GM19025 (cell line): ENCODE measurements at regions not wholly inside any gene's neighbourhood (a gene's known extent, or its start where the extent isn't known, plus 50 kb on each side); places are given as distances from the start of the nearest gene placed in this dataset.

Experiments used
- ATAC-seq: cut with Tn5 transposase; IDR thresholded peaks from one replicate; pipeline ENCODE4 v1.9.1; 2021; ENCODE audit warnings: mild to moderate bottlenecking, low read depth, moderate library complexity; ENCODE audit not compliant: unreplicated experiment

DNA sequence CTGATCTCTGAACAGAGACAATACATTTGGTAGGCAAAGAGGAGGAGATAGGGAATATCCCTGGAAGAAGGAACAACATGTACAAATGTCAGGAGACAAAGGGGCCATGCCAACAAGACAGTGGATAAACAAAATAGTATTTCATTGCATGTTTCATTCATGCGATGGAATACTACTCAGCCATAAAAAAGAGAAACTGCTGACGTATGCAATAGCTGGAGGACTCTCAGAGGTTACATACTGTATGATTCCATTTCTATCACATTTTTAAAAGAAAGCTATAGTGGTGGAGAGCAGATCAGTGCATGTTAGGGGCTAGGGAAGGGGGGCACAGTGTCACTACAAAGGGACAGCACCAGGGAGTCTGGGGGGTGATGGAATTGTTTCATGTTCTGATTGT is 572.9 kb upstream of the CADM1 start:
- no peak for ATAC-seq

DNA sequence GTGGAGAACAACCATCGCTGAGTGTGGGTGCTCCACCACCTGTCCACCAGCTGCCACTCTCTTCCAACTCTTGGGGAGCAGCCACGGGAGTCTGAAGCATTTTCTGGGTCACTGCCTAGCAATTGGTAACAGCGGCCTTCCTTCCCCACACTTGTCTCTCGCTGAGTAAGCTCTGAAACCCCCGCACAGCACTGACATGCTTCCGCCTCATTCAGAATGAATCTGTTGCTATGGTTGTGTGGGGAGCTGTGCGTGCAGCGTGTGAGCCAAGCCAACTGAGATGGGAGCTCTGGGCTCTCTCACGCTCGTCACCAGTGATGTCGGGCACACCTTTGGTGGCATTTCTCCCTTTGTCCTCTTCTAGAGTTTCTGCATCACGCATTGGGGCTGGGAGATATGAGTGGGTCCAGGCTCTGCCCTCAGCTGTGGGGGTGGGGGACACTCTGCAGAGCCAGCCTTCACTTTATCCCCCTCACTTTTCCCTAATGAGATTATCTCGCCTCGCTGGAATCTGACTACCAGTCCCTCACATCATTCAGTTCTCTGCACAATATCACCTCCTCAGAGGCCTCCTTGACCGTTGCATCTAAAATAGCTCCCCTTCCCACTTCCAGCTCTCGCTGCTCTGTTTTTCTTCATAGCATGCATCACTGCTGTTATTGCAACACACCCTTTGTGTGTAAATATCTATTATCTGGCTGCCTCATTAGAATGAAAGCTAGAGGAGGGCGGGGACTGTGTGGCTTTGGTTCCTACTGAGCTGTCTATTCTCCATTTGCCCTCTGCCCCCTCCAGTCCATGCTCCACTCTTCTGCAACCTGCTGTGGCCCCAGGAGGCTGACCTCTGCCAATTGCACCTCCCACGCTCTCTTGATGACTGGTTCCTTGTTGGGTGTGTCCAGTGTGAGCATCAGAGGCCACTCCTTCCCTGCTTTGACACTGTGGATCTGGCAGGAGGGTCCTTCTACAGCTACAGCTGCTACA is 569.9 kb upstream of the CADM1 start:
- peak; percentile 89 for ATAC-seq

DNA sequence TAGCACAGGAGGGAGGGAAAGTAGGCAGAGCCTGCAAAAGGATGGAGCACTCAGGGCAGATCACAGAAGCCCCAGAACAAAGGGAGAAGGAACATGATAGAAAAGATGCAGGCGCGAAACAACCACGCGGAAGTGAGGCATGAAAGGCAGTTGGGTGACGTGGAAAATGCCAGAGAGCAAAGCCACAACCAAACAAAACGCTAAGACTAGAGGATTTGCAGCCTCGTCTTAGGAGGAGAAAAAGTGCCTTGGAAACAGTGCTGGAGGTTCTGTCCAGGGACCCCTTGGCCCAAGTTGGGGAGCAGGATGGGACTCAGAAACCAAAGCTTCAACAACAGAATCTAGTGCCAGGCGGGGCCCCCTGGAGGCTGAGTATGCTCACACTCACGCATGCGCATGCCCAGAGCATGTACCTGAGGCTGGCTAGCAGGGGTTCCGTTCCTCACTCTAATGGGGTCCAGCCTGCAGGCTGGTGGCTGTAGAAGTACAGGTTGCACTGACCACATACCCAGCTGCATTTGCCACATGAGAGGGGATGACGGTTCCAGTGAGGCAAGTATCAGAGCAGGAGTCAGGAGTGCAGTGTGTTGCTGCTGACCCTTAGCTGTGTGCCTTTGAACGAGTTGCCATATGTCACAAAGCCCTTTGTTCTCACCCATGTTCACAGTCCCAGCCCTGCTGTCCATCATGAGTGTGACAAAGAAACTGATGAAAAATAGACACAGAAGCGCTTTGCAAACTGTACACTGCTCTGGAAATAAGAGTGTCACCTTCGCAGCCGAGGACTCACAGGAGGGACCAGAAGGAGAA is 568.6 kb upstream of the CADM1 start:
- ATAC-seq = no peak

DNA sequence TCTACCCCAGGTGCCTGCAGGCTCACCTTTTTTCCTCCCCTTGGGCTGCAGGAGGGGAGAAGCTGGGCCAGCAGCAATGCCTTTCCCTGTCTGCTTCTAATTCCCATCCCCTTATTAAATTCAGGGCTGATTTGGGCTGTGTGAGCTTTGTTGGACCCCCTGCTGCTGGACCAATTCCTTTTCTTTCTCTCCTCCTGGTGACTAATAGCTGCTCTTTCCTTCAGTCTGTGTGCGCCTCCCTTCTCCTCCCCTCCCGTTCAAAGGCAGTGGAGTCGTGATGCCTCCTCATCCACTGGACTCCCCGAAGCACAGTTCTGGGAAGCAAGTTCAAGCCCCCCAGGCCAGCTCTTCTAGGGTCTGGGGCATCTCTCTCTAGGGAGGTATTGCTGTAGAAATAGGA is 567.9 kb upstream of the CADM1 start:
- no peak for ATAC-seq

DNA sequence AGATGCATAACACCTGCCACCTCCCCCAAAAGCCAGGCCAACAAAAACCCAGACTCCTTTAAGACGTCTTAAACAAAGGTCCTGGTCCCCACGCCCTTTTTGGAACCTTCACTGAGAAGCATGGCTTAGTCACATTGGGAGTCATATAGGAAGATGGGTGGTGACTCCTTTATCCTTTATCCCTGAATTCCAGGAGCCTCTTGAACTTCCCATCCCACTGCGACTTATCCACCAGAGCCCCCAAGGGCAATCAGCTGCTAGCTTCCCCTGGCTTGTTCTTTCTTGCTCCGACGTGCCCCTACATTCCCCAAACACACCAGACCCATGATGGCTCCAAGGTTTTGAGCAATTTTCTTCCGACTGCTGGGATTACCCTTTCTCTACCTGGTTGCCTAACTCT is 567.0 kb upstream of the CADM1 start:
- ATAC-seq = no peak

DNA sequence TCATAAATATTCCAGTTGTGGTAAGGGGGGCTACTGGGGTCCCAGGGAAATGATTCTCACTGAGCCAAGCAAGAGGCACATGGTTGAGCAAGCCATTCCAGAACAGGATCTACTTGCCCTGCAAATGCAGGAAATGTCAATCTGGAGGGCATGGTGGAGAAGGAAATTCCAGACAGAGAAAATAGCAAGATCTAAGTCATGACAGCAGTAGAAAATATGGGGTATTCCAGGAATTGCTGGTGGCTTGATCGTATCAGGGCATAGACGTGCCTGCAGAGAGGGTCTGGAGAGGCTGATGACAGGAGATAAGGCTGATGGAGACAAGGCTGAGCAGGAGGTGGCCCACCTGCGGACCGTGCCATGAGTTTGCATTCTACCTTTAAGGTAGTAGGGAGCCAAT is 566.3 kb upstream of the CADM1 start:
- ATAC-seq = no peak

DNA sequence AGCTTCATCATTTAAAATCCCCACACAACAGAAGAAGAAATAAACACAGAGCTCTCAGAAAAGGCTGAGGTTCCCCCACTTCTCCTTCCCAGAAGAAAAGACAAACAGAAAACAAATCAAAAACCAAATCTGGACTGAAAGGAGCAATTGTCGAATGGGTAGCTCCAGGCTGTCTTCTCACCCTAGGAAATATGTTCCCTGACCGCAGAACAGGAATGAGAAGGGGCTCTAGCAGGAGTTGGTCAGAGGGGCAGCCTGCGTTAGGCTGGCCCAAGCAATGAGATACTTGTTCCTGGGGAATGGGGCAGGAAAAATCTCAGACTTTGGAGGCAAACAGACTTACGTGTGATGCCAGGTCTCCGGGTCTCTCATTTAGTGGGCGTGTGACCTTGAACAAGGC is 562.6 kb upstream of the CADM1 start:
- ATAC-seq = no peak

DNA sequence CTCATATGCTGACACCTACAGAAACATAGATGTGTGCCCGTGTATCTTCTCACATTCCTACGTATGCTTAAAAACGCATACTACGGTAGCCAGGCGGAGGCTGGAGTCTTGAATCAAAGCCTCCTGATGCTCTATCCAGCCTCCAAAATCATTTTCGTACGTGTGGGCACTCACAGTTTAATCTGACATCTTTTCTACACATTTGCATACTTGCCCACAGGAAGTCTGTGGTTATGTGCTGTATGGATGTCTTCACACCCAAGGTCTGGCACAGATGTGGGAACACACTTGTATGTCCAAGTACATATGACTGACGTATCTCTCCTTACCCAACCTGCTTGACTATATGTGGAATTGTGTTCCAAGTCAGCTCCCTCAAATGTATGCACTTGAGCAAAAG is 561.8 kb upstream of the CADM1 start:
- no peak for ATAC-seq

DNA sequence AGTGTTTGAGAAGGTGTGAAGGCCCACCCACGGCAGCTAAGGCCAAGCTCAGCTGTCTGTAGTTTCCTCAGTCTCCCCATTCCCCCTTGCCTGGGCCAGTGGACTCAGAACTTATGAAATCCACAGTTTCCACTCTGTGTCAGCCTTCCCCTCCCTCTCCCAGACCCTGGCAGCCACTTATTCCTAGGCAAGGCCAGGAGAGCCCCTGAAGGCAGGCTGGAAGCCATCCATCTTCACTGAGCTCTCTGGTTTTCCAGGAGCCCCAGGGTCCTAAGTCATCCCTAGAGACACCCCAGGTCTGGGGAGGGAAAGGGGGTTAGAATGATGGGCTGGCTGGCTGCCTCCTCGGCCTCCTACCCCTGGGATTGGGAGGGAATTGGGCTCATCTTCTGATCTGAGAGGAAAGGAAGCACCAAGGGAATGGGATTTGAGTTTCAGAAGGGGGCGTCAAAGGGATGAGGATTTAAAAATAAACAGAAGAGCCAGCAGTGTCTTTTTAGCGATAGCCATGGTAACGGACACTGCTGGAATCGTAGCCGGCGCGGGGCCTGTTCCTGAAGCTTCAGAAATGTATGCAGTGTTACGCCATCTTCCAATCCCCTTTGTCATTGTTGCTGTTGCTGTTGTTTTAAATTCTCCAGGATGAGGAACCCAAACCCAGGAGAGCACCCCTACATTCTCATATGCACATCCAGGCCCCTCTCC is 561.1 kb upstream of the CADM1 start:
- no peak for ATAC-seq

DNA sequence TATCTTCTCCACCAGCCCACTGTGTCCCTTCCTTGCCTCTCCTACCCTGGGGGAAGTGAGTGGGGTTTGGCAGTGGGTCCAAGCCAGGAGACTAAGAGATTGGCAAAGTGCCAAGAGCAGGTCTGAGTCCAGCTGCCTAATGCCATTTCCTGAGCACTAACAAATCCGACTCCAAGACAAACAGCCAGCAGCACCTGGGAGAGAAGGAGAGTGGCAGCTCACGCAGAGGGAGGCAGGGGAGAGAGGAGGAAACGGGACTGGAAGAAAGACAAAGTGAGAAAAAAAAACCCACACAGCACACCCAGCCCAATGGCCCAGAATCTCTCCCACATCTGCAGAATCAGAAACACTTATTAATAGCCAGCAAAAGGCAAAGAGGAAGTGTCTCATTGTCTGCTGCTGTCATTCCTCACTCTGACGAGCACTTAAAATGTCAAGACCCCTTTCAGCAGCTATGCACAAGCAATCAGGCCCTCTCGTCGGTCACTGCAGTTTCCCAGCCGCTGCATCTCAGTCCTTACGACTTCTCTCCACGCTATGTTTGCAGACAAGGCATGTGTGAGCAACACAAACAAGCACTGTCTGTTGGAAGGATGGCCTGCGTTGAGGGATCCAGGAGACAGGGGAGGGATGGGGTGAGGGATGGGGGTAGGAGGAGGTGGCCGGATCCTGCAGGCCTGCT is 558.4 kb upstream of the CADM1 start:
- ATAC-seq = no peak

DNA sequence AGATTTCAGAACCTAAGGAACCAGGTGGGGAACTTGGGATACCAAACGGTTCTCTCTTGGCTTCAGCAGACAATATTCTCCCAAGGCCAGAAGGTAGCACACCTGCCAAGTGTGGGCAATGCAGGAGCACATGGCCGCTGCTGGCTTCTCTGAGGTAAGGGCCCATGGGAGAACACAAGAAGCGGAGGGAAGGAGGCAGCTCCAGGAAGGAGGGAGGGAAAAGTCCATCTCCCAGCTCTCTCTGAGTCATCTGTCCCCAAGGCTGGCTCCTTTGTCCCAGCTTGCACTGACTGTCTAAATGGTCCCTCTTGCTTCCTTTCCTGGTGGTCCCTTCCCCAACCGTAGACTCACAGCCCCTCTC is 557.9 kb upstream of the CADM1 start:
- ATAC-seq = no peak

DNA sequence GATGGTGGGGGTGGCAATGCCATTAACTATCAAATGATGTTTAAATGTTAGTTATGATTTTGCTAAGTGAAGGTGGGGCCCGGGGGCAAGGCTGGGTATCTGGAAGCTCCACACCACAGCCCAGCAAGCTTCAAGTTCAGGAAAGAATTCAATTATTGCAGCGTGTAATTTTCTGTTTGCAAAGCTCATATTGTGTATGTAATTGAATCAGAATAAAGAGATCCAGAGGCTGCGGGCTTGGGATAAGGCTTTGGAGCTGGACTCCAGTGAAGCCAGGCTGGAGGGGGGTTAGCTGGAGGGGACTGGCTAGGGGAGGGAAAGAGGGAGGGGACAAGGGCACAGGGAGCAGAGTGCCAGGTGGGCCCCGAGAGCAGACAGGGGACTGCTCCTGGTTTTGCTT is 557.1 kb upstream of the CADM1 start:
- ATAC-seq = no peak

DNA sequence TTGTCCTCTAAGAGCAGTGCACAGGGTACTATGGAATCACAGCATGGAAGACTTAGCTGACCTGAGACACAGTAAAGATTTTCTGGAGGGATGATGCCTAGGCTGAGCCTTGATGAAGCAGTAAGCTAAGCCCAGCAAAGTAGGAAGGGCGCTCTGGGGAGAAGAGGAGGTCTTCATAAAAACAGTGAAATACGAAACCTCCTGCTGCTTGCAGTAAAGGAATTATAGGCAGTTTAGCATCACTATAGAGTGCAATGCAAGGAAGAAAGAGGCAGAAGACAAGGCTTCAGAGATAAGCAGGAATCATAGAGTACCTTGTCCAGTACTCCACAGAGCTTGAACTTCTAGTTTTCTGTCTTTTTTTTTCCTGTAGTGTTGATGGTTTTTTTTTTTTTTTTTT is 555.7 kb upstream of the CADM1 start:
- ATAC-seq = no peak

DNA sequence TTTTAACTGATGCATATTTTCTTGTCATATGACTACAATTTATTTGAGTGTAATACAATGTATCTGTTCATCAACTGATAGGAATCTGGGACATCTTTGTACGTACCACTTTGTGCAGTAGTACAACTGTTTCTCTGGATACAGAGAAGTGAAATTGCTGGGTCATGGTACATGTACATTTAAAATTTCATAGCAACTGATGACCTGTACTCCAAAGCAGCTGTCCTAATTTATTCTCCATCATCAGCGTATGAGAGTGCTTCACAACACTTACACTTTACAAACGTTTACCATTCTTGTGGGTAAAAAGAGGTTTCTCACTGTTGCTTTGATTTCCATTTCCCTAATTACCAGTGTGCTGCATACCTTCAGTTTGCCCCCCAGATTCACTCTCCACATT is 552.8 kb upstream of the CADM1 start:
- no peak for ATAC-seq

DNA sequence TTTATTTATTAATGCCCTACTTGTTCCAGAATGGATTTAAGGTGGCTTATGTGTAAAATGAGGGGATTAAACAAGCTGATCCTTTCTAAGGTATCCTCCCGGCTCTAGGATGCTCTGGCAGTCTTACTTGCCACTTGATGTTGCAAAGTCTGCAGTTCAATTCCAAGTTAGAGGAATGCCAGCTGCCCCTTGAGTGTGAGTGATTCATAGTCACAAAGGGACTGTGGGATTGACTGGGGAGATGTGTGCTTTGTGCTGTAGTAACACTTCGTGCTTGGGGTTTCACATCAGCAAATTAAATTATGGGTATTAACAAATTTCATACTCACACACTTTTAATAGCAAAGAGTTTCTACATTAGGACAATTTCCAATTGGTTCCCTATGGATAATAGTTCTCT is 550.8 kb upstream of the CADM1 start:
- ATAC-seq = no peak

DNA sequence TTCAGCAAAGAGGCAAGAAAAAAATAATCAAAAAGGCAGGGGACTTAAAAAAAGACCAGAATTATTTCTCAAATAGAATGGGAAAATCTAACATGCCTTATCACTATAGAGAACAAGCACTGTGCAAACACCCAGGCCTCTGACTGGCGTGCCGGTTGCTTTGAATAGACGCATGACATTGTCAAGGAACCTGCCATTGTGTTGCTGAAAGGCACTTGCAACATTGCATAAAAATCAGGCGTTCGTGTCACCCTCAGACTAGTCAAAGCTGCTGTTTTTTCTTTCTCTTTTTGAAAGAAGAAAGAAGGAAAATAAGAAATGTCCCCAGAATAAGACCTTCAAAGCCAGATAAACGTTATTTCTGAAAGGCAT is 549.3 kb upstream of the CADM1 start:
- no peak for ATAC-seq

DNA sequence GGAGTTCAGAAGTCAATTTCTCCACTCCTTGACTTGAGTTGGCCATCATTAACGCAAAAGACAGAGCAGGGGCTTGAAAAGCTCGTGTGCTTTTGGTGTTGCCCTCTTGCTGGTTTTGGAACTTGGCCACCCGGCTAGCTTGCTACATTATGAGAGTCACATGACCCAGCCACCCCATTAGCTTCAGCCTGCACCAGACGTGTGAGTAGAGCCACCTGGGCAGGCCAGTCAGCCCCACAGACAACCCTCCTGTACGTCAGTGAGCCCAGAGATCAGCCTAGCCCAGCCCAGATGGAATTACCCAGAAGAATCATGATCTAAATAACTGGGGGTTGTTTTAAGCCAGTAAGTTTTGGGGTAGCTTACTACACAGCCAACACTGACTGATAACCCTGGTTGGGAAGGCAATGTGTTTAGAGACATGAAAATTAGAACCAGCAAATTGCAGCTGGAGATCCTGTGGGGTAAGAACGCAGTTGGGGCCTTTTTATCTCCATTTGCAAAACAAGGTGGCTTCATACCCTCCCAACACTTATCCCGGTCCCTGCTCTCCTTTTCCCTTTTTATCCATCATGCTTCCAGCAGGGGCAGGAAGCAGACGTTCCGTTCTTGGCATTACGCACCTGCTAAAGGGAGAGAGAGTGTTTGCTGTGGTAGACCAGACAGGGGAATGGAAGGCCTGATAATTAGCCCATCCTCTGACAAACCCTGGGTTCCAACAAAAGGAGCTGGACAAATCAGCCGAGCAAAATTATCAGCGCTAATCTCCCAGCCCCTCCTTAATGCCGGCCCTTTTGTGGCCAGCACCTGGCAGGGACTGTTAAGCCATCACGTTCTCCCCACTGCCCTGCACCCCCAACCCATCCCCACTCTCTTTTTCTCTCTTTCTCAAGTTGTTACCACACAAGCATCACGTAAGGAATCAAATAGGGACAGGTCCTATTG is 548.7 kb upstream of the CADM1 start:
- ATAC-seq = no peak

DNA sequence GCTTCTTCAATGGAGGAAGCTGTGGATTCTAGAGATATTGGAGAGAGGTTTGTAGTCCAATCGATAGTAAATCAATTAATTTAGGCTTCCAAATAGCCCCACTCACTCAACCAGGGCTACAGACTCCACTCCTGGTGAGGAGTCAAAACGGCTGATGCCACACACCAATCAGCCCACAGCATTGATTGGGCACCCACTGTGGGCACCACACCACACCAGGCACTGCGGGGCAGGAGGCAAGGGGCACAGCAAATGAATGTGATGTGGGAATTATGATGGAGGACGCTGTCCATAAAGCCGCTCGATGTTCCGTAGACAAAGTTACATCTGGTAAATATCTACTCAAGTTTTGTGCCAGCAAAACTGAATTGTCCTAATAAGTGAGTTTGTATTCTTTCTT is 547.3 kb upstream of the CADM1 start:
- no peak for ATAC-seq

DNA sequence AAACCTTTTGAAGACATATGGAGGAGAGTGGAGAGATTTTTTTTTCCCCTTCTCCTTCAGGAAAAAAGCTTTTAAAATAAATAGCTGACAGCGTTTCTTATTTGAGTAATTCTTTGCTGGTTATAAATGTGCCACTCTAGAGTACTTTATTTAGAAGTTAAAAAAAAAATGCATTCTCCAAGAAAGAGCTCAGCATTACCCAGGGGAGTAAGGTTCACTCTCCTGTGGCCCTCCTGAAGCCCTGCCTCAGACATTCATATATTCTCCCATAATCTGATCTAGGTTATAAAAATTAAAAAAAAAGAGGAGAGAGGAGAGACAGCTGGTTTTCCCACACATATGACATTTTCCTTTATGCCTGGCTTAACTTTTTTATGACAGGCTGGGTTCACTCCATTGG is 545.2 kb upstream of the CADM1 start:
- ATAC-seq = no peak

DNA sequence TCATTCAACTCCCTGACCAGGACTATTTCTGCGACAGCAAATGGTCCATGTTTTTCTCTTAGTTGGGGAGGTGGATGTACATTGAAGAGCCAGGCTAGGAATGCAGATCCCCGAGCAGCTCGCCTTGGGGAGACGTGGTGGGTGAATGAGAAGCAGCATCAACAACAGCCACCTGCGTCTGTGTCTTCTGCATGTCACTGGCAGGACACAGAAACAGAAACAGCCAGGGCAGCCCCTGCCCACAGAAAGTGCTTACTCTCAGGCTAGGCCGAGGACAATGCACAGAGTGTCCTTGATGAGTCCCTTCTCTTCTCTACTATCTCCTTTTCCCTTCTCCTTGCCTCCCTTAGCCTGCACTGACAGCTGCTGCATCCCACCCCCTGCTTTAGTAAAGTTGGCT is 541.9 kb upstream of the CADM1 start:
- no peak for ATAC-seq
